HG02884 (cell line): ENCODE measurements at regions not wholly inside any gene's neighbourhood (a gene's known extent, or its start where the extent isn't known, plus 50 kb on each side); places are given as distances from the start of the nearest gene placed in this dataset.

Experiments used
- ATAC-seq: cut with Tn5 transposase; IDR thresholded peaks from one replicate; pipeline ENCODE4 v1.9.1; 2021; ENCODE audit warnings: mild to moderate bottlenecking, moderate library complexity; ENCODE audit not compliant: unreplicated experiment

- no peak for ATAC-seq
Observed at GRCh38 chr14:38526826-38527501, 271.1 kb upstream of the CLEC14A start.

DNA sequence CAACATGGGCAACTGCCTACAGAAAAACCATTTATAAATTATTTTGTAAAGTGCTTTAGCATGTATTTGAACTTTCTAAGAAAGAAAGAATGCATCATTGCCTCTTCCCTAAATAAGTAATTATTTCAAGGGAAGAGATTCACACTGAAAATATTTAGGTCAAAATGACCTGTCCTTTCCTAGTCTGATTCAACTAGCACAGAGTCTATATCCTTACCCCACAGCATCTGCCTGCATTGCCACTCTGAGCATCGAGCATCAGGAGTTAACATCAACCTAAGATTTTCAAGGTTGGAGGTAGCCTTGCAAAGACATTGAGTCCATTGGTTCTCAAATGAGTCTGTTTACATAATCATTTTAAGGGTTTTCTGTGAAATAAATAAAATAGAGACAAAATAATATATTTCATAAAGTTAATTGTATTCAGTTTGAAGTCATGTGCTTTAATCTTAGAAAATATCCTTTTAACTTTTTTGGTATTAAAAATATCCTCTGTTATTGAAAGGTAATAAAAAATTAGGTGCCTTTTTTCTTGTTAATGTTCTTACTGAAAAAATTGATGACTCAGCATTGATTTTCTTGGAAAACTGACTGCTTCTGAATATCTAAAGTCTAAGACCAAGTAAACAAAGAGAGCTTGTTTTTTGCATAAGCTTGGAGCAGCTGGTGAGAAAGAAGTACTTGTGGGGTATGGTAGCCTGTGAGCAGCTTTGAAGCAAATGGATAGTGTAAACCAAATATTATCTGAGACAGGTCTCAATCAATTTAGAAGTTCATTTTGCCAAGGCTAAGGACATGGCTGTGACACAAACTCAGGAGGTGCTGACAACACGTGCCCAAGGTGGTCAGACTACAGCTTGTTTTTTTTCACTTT is 269.0 kb upstream of the CLEC14A start:
- no peak for ATAC-seq

GRCh38 chr14:38522724-38523123 is 266.8 kb upstream of the CLEC14A start:
- no peak for ATAC-seq

DNA sequence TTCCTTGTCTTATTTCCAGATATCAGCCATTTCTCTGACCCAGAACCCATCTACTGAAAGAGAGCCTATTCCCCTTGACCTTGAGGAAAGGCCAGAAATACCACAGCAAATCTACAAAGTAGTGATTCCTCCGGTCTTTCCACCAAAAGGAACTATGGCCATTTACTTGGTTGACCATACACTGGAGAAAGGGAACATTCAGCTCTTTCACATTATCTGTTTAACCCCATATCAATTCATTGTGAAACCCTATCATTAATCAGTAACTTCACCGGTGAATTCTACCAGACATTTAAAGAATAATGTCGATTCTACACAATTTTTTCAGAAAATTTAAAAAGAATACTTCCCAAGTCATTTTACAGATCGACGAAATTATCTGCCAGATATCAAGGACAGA is 265.7 kb upstream of the CLEC14A start:
- ATAC-seq = no peak

GRCh38 chr14:38517426-38517825 is 261.5 kb upstream of the CLEC14A start:
- ATAC-seq = no peak

DNA sequence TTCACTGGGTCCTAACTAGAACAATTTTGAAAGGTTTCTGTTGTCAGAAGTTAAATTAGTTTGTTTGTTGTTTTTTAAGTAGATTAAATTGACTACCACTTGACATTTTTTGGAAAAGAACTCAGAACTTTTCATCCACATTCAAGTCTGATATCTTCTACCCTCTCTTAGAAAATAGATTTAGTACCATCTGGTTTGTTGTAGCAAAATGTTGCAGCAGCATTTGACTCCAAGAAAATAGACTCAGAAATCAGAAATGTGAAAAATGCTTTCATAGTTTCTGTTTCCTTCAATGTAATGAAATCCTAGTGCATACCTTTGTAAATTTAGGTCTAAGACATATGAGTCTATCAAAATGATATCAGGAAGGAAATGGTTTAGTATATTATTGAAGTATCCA is 256.3 kb upstream of the CLEC14A start:
- no peak for ATAC-seq

DNA sequence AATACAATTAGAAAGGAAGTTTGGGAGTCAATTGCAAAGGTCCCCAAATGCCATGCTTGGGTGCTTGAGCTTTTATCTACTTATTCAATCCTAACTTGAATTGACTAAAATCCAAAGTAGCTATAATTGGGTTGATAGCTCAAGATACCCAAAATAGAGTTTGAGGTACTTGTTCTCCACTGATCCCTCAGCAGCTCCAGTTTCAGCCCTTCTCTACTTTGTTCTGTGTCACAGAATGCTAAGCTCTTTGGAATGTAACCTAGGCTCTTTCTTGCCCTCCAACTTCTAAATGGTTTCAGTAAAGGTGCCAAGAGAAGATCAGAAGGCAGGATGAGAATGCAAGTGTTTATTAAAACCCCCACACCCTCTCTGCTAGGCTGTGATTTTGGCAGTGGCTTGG is 251.4 kb upstream of the CLEC14A start:
- ATAC-seq = no peak

GRCh38 chr14:38505973-38506249 is 250.0 kb upstream of the CLEC14A start:
- no peak for ATAC-seq

DNA sequence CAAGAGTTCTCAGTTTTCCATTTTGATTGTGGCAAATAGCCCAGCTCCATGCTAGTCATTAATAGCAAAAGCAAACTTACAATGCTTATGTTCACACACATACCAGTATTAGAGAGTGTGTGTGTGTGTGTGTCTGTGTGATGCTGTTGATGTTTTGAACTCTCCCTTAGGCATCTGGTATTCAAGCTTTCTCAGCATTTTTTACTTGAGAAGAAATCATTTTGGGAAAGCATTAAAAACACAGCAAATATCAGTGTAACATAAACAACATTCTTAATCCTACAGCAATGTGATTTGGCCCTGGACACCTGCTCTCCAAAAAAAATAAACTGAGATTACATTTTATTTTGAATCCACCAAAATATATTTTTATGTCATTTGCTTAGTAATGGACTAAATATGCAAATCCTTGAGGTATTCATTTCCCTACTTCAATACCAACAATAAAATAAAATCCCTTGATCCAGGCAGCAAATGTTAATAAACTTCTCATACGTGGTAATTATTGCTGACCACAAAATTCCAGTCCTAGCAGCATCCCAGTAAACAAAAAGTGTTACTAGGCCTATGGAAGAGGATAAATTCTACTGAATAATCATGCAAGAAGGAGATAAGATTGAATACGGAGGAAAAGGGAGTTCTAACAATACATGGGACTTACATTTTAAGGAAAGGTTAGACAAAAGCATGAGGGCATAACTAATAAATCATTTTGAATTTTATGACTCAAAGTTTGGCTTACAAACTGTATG is 249.5 kb upstream of the CLEC14A start:
- ATAC-seq = no peak

DNA sequence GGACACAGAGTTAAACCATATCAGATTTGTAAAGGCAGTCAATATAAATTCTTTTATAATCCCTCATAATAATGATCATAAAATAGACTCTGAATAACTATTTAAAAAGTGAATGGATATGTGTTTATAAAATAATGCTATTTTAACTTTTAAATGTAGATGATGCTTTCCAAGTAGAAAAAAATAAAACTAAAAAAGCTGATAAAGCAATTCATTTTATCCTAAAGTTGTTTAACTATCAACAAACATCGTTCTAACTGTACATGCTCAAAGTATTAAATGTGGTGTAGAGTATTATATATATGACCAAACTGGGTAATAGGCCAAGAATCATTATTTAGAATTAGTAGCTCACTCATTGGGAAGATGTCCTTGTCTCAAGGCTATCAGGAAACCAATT is 248.3 kb upstream of the CLEC14A start:
- ATAC-seq = no peak

DNA sequence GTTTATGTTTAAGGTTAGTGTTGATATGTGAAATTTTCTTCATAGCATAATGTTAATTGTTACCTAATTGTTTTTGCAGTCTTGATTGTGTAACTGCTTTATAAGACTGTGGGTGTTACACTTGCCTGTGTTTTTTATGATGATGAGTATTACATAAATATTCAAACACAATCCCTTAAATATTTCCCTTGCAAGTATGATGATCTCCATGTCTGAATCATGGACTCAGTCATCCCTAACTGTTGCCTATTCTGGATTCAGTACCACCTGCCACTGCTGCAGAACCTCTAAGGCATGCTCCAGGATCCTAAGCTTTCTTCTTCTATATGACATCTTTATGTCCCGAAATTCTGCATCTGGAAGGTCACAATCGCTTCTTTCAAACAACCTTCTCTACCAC is 246.3 kb upstream of the CLEC14A start:
- no peak for ATAC-seq

GRCh38 chr14:38500125-38500524 is 244.2 kb upstream of the CLEC14A start:
- no peak for ATAC-seq

- ATAC-seq = no peak
Observed at GRCh38 chr14:38496092-38496491, 240.2 kb upstream of the CLEC14A start.

GRCh38 chr14:38490273-38490672 is 234.4 kb upstream of the CLEC14A start:
- no peak for ATAC-seq

GRCh38 chr14:38485026-38485425 is 229.1 kb upstream of the CLEC14A start:
- no peak for ATAC-seq

DNA sequence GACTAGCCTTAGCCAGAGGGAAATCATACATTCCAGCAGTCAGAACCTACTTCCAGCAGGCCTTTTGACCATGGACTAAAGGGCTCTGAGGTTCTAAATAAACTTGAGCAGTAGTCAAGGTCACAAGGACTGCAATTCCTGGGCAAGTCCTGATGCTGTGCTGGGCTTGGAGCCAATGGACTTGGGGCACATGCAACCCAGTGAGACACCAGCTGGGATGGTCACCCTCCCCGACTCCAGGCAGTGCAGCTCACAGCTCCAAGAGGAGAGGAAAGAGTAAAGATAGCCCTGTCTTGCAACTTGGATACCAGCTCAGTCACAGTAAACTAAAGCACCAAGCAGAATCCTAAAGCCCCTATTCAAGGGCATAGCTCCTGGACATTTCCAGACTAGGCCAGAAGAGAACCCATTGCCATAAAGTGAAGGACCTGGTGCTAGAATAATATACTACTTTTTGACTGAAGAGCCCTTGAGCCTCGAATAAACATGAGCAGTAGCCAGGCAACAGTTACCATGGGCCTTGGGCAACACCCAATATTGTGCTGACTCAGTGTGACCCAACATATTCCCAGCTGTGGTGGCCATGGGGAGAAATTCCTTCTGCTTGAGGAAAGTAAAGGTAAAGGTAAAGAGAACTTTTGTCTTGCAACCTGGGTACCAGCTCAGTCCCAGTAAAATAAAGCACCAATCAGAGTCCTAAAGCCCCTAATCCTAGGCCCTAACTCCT is 226.2 kb upstream of the CLEC14A start:
- no peak for ATAC-seq

DNA sequence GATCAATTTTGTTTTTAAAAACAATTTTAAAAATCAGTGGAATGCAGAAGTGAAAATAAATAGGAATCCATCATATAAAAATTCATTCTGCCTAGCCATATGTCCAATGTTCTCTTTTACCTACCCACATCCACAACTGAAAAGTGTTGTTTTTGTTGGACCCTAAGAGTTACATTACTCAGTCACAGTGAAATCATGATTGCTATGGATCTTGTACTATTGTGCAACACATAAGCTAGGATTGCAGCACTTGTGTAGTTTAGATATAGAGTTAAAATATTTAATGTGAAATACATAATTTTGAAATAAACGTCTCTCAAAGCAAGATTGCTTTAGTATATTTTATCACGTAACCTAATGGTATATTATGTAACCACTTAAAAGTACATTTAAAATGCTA is 213.3 kb upstream of the CLEC14A start:
- no peak for ATAC-seq

- no peak for ATAC-seq
Observed at GRCh38 chr14:38442208-38442607, 186.3 kb upstream of the CLEC14A start.

GRCh38 chr14:38432186-38432585 is 176.3 kb upstream of the CLEC14A start:
- ATAC-seq = no peak

- ATAC-seq = no peak
Observed at GRCh38 chr14:38431156-38431555, 175.3 kb upstream of the CLEC14A start.

DNA sequence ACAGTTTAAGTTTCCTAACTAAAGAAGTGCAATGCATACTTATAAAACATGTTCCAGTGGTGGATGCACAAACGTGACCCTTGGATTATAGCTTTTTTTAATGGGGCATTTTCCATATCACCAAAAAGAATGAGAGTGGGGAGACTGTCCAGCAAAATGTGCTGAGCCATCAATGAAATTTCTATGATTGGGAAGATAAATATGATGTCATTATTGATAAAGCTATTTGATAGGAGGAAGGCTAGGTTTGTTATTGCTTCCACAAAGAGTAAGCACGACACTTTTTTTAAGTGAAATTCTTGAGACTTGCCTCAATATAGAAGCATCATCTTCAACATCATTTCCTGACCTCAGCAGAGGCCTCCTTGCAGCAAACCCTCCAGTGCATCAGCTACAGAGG is 174.6 kb upstream of the CLEC14A start:
- ATAC-seq = no peak
